Mammary epithelial cell (primary cell): ENCODE measurements at regions not wholly inside any gene's neighbourhood (a gene's known extent, or its start where the extent isn't known, plus 50 kb on each side); places are given as distances from the start of the nearest gene placed in this dataset.

ENCODE experiments used
- EZH2 ChIP-seq: IDR thresholded peaks from 2 replicates; pipeline ENCODE4 v1.6.1; 2012; ENCODE audit warnings: low read length, inconsistent platforms, borderline replicate concordance
- TF ChIP-seq, protein P1 (sequence below), 2 donors: IDR thresholded peaks in 1 of 2; conservative IDR thresholded peaks in 1 of 2; 2 replicates each; pipeline ENCODE4 v1.5.1; 2011 to 2012; ENCODE audit warnings: inconsistent platforms in 2 of 2, low read length in 2 of 2, mild to moderate bottlenecking in 2 of 2, control low read depth in 1 of 2, low read depth in 1 of 2; ENCODE audit not compliant: insufficient read depth in 1 of 2; ENCODE audit errors: extremely low read depth in 1 of 2

DNA sequence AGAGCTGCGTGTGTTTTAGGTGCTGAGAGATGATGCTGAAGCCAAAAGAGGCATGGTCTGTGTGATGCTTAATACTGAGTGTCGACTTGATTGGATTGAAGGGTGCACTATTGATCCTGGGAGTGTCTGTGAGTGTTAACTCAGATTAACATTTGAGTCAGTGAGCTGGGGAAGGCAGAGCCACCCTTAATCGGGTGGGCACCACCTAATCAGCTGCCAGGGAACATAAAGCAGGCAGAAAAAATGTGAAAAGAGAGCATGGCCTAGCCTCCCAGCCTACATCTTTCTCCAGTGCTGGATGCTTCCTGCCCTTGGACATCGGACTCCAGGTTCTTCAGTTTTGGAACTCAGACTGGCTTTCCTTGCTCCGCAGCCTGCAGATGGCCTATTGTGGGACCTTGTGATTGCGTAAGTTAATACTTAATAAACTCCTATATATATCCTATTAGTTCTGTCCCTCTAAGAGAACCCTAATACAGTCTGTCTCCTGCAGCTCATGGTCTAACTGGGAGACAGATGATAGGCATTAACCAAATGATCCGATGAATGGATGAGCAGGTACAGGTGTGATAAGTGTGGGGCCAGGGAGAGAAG lies 91.6 kb downstream of the TFAP2C start:
- TF ChIP-seq, protein P1, sequence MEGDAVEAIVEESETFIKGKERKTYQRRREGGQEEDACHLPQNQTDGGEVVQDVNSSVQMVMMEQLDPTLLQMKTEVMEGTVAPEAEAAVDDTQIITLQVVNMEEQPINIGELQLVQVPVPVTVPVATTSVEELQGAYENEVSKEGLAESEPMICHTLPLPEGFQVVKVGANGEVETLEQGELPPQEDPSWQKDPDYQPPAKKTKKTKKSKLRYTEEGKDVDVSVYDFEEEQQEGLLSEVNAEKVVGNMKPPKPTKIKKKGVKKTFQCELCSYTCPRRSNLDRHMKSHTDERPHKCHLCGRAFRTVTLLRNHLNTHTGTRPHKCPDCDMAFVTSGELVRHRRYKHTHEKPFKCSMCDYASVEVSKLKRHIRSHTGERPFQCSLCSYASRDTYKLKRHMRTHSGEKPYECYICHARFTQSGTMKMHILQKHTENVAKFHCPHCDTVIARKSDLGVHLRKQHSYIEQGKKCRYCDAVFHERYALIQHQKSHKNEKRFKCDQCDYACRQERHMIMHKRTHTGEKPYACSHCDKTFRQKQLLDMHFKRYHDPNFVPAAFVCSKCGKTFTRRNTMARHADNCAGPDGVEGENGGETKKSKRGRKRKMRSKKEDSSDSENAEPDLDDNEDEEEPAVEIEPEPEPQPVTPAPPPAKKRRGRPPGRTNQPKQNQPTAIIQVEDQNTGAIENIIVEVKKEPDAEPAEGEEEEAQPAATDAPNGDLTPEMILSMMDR (conservative IDR thresholded peaks at IDR 0.05 in 1 of 2, IDR thresholded peaks at IDR 0.05 in 1 of 2; ENCODE audit: extremely low read depth in 1 of 2, insufficient read depth in 1 of 2, low read depth in 1 of 2, low read length in 2 of 2), result no peak
- TF ChIP-seq EZH2, result no peak
